GM18909 (cell line): ENCODE measurements at regions not wholly inside any gene's neighbourhood (a gene's known extent, or its start where the extent isn't known, plus 50 kb on each side); places are given as distances from the start of the nearest gene placed in this dataset.

Experiments used
- ATAC-seq: cut with Tn5 transposase; IDR thresholded peaks from one replicate; pipeline ENCODE4 v1.9.1; 2021; ENCODE audit warnings: mild to moderate bottlenecking; ENCODE audit not compliant: unreplicated experiment, poor library complexity

DNA sequence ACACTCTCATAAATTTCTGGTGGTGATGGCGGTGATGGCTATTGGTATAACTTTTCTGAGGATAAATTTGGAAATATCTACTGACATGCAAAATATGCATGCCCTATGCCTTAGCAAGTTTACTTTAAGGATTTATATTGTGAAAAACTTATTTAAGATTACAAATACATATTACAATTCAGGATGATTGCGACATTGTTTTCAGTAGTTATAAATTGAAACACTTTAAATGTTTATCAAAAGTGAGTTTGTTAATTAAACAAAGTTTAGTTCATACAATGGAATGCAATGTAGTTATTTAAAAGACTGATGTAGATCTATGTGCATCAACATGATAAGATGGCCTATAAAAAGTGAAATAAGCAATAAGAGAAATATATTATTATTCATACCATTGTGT, 331.3 kb upstream of the NR5A2 start:
- ATAC-seq = no peak

- ATAC-seq = no peak
Measured at GRCh38 chr1:199698222-199698621, 329.3 kb upstream of the NR5A2 start.

- no peak for ATAC-seq
Measured at GRCh38 chr1:199700551-199700950, 327.0 kb upstream of the NR5A2 start.

DNA sequence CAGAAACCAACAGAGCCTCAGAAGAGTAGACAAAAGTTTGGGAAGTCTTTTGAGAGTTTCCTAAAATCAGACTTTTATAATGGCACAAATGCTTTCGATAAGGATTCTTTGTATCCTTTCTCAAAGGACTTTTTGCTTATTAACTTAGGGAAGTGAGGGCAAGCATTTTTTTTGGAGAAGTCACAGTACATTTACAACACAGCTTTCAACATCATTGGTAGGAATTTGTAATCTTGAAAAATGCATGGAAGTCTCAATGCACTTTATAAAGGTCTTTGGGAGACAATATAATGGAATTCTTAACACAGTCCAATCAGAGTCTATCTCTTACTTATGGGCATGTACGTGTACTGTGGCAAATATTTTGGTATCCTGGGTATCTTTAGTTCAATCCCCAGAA, 325.8 kb upstream of the NR5A2 start:
- no peak for ATAC-seq

GRCh38 chr1:199704231-199704630, 323.3 kb upstream of the NR5A2 start:
- no peak for ATAC-seq

DNA sequence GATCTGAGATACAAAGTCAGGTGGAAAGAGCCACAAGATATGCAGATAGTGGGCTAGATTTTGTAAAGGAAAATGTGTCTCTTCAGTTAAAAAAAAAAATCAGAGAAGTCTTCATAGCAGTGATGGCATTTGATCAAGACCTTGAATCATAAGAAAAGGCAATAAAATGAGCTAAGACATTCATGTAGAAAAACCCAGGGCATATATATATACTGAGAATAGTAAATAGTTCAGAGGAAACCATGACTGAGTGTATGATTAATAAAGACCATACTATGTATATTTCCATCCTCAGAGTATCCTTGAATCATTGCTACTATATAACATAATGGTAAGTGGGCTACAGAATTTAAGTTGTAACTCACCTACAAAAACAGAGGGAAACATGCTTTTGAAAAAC, 321.7 kb upstream of the NR5A2 start:
- no peak for ATAC-seq

DNA sequence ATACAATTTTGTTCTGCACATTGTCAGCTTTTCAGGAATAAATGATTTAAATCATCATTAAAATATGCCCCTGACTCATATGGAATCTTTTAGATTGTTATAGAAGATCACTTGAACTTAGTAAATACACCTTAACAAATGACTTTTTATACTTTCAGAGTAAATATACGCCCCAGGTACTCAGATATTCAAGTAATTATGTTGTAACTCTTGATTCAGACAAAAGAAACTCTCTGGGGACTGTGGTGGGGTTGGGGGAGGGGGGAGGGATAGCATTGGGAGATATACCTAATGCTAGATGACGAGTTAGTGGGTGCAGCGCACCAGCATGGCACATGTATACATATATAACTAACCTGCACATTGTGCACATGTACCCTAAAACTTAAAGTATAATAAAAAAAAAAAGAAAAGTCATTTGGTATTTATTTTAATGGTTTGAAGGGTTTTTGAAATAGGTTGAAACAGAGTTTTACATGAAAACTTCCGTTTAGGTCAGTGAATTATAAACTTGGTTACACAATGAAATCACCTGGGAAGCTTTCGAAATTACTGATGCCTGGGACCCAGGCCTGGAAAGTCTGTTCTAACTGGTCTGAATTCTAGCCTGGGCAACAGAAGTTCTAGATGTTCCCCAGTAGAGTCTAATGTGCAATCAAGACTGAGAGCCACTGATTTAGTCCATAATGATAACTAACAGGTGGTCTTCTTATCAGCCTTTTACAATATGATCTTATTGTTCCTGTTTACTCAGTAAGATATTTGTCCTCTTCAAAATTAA, 320.5 kb upstream of the NR5A2 start:
- no peak for ATAC-seq

DNA sequence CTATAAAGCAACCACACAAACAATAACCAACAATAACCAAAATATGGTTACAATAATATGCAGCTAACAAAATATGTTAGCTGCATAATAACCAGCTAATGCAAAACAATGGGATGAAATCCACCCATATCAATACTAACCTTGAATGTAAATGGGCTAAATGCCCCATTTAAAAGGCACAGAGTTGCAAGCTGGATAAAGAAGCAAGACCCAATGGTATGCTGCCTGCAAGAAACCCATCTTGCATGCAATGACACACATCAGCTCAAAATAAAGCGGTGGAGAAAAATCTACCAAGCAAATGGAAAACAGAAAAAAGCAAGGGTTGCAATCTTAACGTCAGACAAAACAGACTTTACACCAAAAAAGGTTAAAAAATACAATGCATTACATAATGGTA, 316.5 kb upstream of the NR5A2 start:
- ATAC-seq = no peak

DNA sequence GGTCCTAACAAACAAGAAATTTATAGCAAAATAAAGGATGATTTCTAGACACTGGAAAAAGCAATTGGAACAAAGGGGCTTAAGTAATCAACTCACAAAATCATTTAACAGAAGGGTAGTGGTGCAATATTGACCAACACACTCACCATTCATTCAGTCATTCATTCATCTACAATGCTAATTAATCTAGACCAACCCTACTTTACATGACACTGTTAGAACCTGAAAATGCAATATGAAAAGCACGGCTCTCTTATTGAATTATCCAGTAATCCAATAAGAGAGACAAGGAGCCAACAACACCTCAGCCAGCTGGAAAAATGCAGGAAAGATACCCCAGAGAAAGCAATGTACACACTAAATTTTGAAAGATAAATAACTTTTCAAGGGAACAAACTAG, 310.8 kb upstream of the NR5A2 start:
- no peak for ATAC-seq

DNA sequence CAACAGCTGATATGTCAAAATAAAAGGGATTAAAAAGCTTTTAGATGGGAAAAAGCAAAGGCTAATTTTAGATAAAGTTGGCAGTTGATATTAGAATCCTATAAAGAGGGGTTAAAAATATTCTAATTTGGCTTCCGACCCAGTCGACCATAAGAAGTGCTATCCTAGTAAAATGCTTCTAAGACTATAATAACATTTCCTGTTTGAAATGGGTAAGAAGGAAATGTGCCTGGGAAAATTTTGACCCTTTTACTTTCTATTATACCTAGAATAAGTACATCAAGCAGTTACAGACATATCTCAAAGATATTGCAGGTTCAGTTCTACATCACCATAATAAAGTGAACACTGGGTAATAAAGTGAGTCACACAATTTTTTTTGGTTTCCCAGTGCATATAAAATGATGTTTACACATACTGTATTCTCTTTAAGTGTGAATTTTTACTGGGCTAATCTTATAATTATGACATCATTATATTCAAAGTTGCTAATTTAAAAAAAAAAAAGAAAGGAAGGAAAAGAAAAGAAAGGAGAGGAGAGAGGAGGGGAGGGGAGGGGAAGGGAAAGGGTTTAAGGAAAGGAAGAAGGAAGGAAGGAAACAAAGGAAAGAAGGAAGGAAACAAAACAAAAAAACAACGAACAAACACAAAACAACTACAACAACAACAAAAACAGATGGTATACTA, 308.2 kb upstream of the NR5A2 start:
- ATAC-seq = no peak

DNA sequence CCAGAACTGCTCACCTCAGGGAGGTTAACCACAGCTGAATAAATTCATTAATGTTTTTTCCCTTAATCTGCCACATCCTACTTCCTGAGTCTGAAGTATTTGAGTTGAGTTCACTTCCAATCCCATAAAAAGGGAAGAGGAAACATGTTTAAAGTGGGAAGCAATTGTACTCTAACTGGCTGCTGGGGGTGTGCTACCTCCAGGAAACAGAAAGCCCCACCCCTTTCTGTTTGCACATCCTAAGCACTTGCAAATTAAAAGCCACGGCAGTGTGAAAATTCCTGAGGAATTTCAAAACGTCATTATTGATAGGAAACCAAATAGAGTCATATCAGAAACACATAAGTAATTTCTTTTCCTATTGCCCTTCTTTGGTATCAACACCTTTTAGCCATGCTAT, 307.0 kb upstream of the NR5A2 start:
- ATAC-seq = no peak

- no peak for ATAC-seq
Measured at GRCh38 chr1:199721001-199721400, 306.5 kb upstream of the NR5A2 start.

DNA sequence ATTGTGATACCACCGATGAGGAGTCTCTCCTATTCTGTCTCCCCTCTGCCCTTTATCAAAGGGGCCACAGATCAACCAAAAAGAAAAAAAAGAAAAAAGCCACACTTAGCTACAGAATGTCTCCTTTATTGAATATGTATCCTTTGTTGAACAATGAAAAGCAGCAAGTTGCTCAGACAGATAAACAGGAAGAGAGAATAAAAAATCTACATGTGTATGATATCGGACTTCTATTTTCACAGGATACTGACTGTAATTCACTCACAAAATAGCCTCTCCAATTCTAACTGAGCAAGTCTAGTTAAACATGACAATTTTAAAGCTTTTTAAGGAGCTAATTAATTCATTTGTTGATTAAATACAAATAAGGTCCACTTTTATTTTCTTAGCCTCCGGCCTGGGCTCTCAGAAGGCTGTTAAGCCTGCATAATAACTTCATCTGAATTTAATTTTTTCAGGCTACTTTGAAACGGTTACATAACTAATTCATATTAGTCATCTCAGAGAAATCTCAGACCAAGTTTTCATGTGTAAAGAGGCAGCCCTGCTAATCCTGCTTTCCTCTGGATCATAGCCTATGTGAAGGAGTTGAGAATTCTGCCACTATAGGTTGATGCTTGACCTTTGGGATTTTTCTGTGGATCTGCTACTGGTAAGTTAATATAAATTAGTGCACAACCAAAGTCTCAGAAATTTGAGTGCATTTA, 304.1 kb upstream of the NR5A2 start:
- no peak for ATAC-seq

GRCh38 chr1:199724049-199724448, 303.5 kb upstream of the NR5A2 start:
- ATAC-seq = no peak

GRCh38 chr1:199725002-199725565, 302.4 kb upstream of the NR5A2 start:
- ATAC-seq = no peak

GRCh38 chr1:199727682-199728081, 299.8 kb upstream of the NR5A2 start:
- ATAC-seq = no peak

DNA sequence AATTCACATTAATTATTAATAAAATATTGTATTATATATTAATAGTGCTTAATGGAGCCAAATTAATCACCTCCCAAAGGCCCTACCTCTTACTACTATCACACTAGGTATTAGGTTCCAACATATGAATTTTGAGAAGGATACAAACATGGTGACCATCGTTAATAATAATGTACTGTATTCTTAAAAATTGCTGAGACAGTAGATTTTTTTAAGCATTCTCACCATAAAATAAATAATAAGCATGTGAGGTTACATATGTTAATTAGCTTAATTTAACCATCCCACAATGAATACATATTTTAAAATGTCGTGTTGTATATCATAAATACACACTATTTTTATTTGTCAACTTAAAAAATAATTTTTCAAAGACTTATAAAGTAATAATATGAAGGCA, 299.2 kb upstream of the NR5A2 start:
- no peak for ATAC-seq

- no peak for ATAC-seq
Measured at GRCh38 chr1:199733125-199733524, 294.4 kb upstream of the NR5A2 start.

GRCh38 chr1:199734186-199734585, 293.3 kb upstream of the NR5A2 start:
- no peak for ATAC-seq

GRCh38 chr1:199735660-199736059, 291.9 kb upstream of the NR5A2 start:
- ATAC-seq = no peak

GRCh38 chr1:199736646-199737045, 290.9 kb upstream of the NR5A2 start:
- no peak for ATAC-seq
